Adrenal gland (tissue), 5 donors: ENCODE measurements at regions not wholly inside any gene's neighbourhood (a gene's known extent, or its start where the extent isn't known, plus 50 kb on each side); places are given as distances from the start of the nearest gene placed in this dataset.

Source experiments
- CTCF ChIP-seq, 6 experiments: fragments of 450-650 bp in 4 of 6; fragments of 200-600 bp in 2 of 6; sonication (generic) in 1 of 6; IDR thresholded peaks; 1 replicate in 5 of 6; 2 replicates in 1 of 6; pipeline versions ENCODE4 v1.5.1 to v1.8.0; 2016 to 2021; ENCODE audit warnings: antibody characterized with exemption in 6 of 6, mild to moderate bottlenecking in 2 of 6, moderate library complexity in 1 of 6
- POLR2A ChIP-seq, 2 donors: fragments of 450-650 bp; IDR thresholded peaks; one replicate each; pipeline ENCODE4 v1.6.1; 2017; ENCODE audit warnings: antibody characterized with exemption in 2 of 2, mild to moderate bottlenecking in 2 of 2, moderate library complexity in 1 of 2
- donor health status: DM: no; HTN: no; CAD: no.

DNA sequence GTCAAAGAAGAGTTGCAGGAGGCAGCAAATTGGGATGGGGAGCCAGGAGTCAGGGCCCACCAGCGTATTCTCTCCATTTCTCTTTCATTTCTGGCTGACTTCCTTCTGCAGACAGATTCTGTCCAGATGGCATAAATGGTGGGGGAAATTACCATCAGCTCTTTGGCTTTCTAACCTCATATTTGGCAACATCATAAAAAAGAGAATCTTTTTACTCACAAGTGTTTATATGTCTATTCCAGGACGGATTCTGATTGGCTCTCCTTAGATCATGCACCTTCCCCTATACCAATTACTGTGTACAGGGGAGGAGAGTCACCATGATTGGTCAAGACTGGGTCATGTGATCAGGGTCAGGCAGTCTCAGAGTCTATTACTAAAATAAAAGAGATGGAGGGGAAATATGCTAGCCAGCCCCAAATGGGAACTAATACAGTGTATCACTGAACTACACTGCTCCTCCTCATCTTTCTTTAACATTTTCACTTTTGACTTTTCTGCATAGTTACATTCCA, 537.1 kb upstream of the EEF2KMT start:
- no peak for TF ChIP-seq CTCF (IDR thresholded peaks at IDR 0.05)
- no peak for TF ChIP-seq POLR2A (IDR thresholded peaks at IDR 0.05)
